SU-DHL-6 (cell line): ENCODE measurements at regions not wholly inside any gene's neighbourhood (a gene's known extent, or its start where the extent isn't known, plus 50 kb on each side); places are given as distances from the start of the nearest gene placed in this dataset.

Source experiments
- H2AFZ ChIP-seq: fragments of 200-600 bp; sonication (generic); 2 replicates; pipeline ENCODE4 v1.6.1; 2014; ENCODE audit warnings: low read depth, mild to moderate bottlenecking, moderate library complexity, mixed read lengths, antibody characterized with exemption, low read length; ENCODE audit not compliant: severe bottlenecking
- H3F3A ChIP-seq: fragments of 200-600 bp; shearing (Covaris generic); 2 replicates; pipeline ENCODE4 v1.6.0; 2016; ENCODE audit warnings: antibody characterized with exemption, mild to moderate bottlenecking; ENCODE audit not compliant: insufficient read depth
- H3K27ac ChIP-seq: fragments of 200-600 bp; sonication (generic); 2 replicates; pipeline ENCODE4 v1.5.1; 2016; ENCODE audit warnings: low read depth, mild to moderate bottlenecking, low read length, moderate library complexity, mixed read lengths
- H3K27me3 ChIP-seq: fragments of 200-600 bp; sonication (generic), shearing (Covaris generic); 2 replicates; pipeline ENCODE4 v1.6.0; 2014; ENCODE audit warnings: mild to moderate bottlenecking, low read length
- H3K36me3 ChIP-seq: fragments of 200-600 bp; sonication (generic); 2 replicates; pipeline ENCODE4 v1.6.1; 2014; ENCODE audit warnings: mild to moderate bottlenecking, low read length, mixed read lengths
- H3K4me2 ChIP-seq: fragments of 300-600, 200-600 bp; shearing (Covaris generic), sonication (generic); 2 replicates; pipeline ENCODE4 v1.6.0; 2014; ENCODE audit warnings: low read length, low read depth, mild to moderate bottlenecking; ENCODE audit not compliant: poor library complexity, severe bottlenecking
- H3K4me3 ChIP-seq: fragments of 200-600 bp; sonication (generic); 2 replicates; pipeline ENCODE4 v1.5.1; 2014; ENCODE audit warnings: antibody characterized with exemption, low read length, mild to moderate bottlenecking, mixed read lengths; ENCODE audit not compliant: insufficient read depth, poor library complexity, severe bottlenecking
- H3K79me2 ChIP-seq: fragments of 200-600 bp; sonication (generic); 2 replicates; pipeline ENCODE4 v1.6.1; 2014; ENCODE audit warnings: mild to moderate bottlenecking, low read length, moderate library complexity; ENCODE audit not compliant: insufficient read depth
- H3K9ac ChIP-seq: fragments of 200-600 bp; sonication (generic); 2 replicates; pipeline ENCODE4 v1.7.0; 2014; ENCODE audit warnings: mild to moderate bottlenecking, low read length
- H3K9me2 ChIP-seq: fragments of 200-600 bp; sonication (generic); replicated peaks from 2 replicates; pipeline ENCODE4 v1.6.1; 2014; ENCODE audit warnings: low read length; ENCODE audit not compliant: insufficient read depth
- H3K9me3 ChIP-seq: fragments of 200-600 bp; sonication (generic); 2 replicates; pipeline ENCODE4 v1.6.1; 2014; ENCODE audit warnings: low read length, mixed read lengths; ENCODE audit not compliant: insufficient read depth
- H4K20me1 ChIP-seq: fragments of 200-600 bp; sonication (generic); 2 replicates; pipeline ENCODE4 v1.6.1; 2014; ENCODE audit warnings: low read depth, mild to moderate bottlenecking, antibody characterized with exemption, low read length, moderate library complexity, mixed read lengths
- EZH2phosphoT487 ChIP-seq: fragments of 200-600 bp; sonication (generic), shearing (Covaris generic); conservative IDR thresholded peaks from 2 replicates; pipeline ENCODE4 v1.6.1; 2018; ENCODE audit warnings: mild to moderate bottlenecking, antibody characterized with exemption, low read length, moderate library complexity, mixed read lengths
- TF ChIP-seq, protein P1 (sequence below): fragments of 200-600 bp; sonication (generic); IDR thresholded peaks from one replicate; pipeline ENCODE4 v1.5.1; 2017; ENCODE audit warnings: antibody characterized with exemption, mild to moderate bottlenecking, low read length, moderate library complexity; ENCODE audit not compliant: insufficient read depth, poor library complexity, severe bottlenecking

DNA sequence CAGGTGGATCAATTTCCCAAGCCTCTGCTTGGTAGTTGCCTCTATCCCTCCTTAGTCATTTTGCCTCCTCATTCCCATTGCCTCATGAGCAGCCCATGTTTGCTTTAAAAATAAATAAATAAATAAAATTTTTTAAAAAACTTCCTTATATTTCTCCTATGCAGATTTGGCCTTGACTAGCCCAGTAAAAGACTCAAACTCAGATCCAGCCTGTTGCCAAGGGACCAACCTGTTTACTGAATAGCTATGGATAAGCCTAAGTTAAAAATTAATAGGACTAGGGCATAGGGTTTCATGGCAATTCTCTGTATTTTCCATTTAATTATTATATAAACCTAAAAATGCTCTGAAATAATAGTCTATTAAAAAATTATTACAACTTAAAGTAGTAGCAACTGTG is 384.4 kb downstream of the RSL24D1 start:
- Histone ChIP-seq H3K79me2 (no peaks in the 10 kb centered on the region), H3K9ac (no peak overlapping the region), H3K4me3 (no peak overlapping the region), H3K27me3 (no peaks in the 10 kb centered on the region), H2AFZ (no peak overlapping the region), H3K27ac (no peak overlapping the region), H3K9me3 (no peaks in the 10 kb centered on the region), H3K36me3 (no peaks in the 10 kb centered on the region), H3K9me2 (no peaks in the 10 kb centered on the region), H3F3A (no peaks in the 10 kb centered on the region), H3K4me2 (no peak overlapping the region), H4K20me1 (no peaks in the 10 kb centered on the region)
- TF ChIP-seq, protein P1, sequence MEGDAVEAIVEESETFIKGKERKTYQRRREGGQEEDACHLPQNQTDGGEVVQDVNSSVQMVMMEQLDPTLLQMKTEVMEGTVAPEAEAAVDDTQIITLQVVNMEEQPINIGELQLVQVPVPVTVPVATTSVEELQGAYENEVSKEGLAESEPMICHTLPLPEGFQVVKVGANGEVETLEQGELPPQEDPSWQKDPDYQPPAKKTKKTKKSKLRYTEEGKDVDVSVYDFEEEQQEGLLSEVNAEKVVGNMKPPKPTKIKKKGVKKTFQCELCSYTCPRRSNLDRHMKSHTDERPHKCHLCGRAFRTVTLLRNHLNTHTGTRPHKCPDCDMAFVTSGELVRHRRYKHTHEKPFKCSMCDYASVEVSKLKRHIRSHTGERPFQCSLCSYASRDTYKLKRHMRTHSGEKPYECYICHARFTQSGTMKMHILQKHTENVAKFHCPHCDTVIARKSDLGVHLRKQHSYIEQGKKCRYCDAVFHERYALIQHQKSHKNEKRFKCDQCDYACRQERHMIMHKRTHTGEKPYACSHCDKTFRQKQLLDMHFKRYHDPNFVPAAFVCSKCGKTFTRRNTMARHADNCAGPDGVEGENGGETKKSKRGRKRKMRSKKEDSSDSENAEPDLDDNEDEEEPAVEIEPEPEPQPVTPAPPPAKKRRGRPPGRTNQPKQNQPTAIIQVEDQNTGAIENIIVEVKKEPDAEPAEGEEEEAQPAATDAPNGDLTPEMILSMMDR: no peak
- no peak for TF ChIP-seq EZH2phosphoT487

DNA sequence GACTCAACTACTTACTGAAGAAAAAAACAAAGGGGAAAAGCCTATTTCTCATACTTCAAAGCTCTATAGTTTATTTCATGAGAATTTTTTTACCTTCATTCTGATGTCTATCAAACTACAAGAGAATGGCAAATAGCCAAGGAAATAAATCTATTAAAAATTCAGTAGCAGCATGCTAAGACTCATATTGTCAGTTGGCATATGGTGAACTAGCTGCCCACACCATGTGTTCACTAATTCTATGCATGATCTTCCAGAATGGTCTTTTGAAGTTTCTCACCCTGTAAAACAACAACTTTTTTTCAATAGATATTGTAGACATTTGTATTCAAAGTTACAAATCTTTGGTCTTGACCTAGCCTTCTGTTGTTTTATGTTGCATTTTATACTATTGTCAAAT is 386.2 kb downstream of the RSL24D1 start:
- Histone ChIP-seq H3K4me2 (no peak overlapping the region), H3K9me3 (no peaks in the 10 kb centered on the region), H3K27me3 (no peaks in the 10 kb centered on the region), H3K9me2 (no peaks in the 10 kb centered on the region), H3K79me2 (no peaks in the 10 kb centered on the region), H3K9ac (no peak overlapping the region), H3F3A (no peaks in the 10 kb centered on the region), H3K36me3 (no peaks in the 10 kb centered on the region), H3K4me3 (no peak overlapping the region), H2AFZ (no peak overlapping the region), H3K27ac (no peak overlapping the region), H4K20me1 (no peaks in the 10 kb centered on the region)
- TF ChIP-seq EZH2phosphoT487: no peak
- TF ChIP-seq, protein P1: no peak

DNA sequence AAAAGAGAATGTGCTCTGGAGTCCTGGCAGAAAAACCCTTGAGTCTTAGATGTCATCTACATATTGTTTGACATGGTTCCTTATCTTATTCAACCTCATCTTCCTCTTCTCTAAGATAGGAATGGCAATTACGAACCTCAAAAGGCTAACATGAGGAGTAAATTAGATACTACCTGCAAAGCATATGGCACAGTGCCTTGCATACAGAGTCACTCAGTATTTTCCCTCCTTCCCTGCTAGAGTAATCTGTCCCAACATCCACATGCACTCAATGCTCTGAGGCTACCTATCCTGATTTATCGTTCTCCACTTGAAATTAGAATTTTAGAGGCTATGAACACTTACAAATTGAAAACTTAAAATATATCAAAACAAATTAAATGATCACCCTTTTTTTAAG is 386.7 kb downstream of the RSL24D1 start:
- H4K20me1 ChIP-seq: no peaks in the 10 kb centered on the region
- H3K4me2 ChIP-seq: no peak overlapping the region
- no peaks in the 10 kb centered on the region for H3K27me3 ChIP-seq
- H3K9me2 ChIP-seq: no peaks in the 10 kb centered on the region
- H3K9me3 ChIP-seq: no peaks in the 10 kb centered on the region
- no peaks in the 10 kb centered on the region for H3K79me2 ChIP-seq
- no peaks in the 10 kb centered on the region for H3K36me3 ChIP-seq
- H3K4me3 ChIP-seq: no peak overlapping the region
- no peak for TF ChIP-seq EZH2phosphoT487
- TF ChIP-seq, protein P1: no peak
- H3F3A ChIP-seq: no peaks in the 10 kb centered on the region
- H3K27ac ChIP-seq: no peak overlapping the region
- H2AFZ ChIP-seq: no peak overlapping the region
- H3K9ac ChIP-seq: no peak overlapping the region

DNA sequence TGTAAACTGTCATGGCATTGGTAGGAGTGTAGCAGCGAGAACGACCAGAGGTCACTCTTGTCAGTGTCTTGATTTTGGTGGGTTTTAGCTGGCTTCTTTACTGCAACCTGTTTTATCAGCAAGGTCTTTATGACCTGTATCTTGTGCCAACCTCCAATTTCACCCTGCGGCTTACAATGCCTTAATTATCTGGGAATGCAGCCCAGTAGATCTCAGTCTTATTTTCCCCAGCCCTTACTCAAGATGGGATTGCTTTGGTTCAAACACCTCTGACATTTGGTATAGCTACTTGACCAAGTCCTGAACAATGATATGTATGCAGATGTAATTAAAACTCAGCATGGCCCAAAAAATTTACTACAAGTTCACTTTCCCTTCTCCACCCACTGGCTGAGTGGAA is 388.4 kb downstream of the RSL24D1 start:
- no peaks in the 10 kb centered on the region for H3F3A ChIP-seq
- H2AFZ ChIP-seq: no peak overlapping the region
- H3K4me3 ChIP-seq: no peak overlapping the region
- no peaks in the 10 kb centered on the region for H3K9me2 ChIP-seq
- TF ChIP-seq, protein P1: no peak
- TF ChIP-seq EZH2phosphoT487: no peak
- no peaks in the 10 kb centered on the region for H3K27me3 ChIP-seq
- no peaks in the 10 kb centered on the region for H4K20me1 ChIP-seq
- no peaks in the 10 kb centered on the region for H3K79me2 ChIP-seq
- H3K4me2 ChIP-seq: no peak overlapping the region
- no peak overlapping the region for H3K9ac ChIP-seq
- H3K36me3 ChIP-seq: no peaks in the 10 kb centered on the region
- H3K9me3 ChIP-seq: no peaks in the 10 kb centered on the region
- no peak overlapping the region for H3K27ac ChIP-seq
